Breast epithelium (tissue), 4 donors: ENCODE measurements at regions not wholly inside any gene's neighbourhood (a gene's known extent, or its start where the extent isn't known, plus 50 kb on each side); places are given as distances from the start of the nearest gene placed in this dataset.

Experiments
- DNase-seq, 2 donors: peaks; one replicate each; pipeline ENCODE4 v3.0.0-alpha.2; 2019; ENCODE audit warnings: low spot score in 2 of 2
- H3K27ac ChIP-seq, 2 donors: fragments of 200-600 bp; sonication (generic) in 1 of 2; one replicate each; pipeline ENCODE4 v1.5.1; 2016 to 2019; ENCODE audit warnings: mild to moderate bottlenecking in 1 of 2
- H3K27me3 ChIP-seq, 2 donors: fragments of 200-600 bp; sonication (generic) in 1 of 2; one replicate each; pipeline versions ENCODE4 v1.5.1 to v1.6.0; 2017 to 2019; ENCODE audit warnings: control low read depth in 1 of 2, mild to moderate bottlenecking in 1 of 2
- H3K36me3 ChIP-seq: fragments of 200-600 bp; one replicate; pipeline ENCODE4 v1.5.1; 2019
- H3K4me1 ChIP-seq, 2 donors: fragments of 200-600 bp; sonication (generic); one replicate each; pipeline ENCODE4 v1.5.1; 2016 to 2019; ENCODE audit warnings: control low read depth in 1 of 2
- H3K4me3 ChIP-seq, 3 donors: fragments of 200-600 bp; sonication (generic); 1 replicate in 2 of 3; 2 replicates in 1 of 3; pipeline ENCODE4 v1.5.1; 2016 to 2019; ENCODE audit warnings: mild to moderate bottlenecking in 3 of 3, moderate library complexity in 2 of 3
- H3K9me3 ChIP-seq, 2 donors: fragments of 200-600 bp; sonication (generic) in 1 of 2; one replicate each; pipeline ENCODE4 v1.5.1; 2016 to 2019; ENCODE audit warnings: control low read depth in 1 of 2
- CTCF ChIP-seq, 3 donors: fragments of 450-650 bp; IDR thresholded peaks; one replicate each; pipeline ENCODE4 v1.5.1; 2016 to 2017; ENCODE audit warnings: antibody characterized with exemption in 3 of 3, mild to moderate bottlenecking in 3 of 3, moderate library complexity in 3 of 3
- POLR2A ChIP-seq: fragments of 450-650 bp; IDR thresholded peaks from one replicate; pipeline ENCODE4 v1.6.1; 2016; ENCODE audit warnings: antibody characterized with exemption, mild to moderate bottlenecking, moderate library complexity
- POLR2AphosphoS5 ChIP-seq, 3 donors: sonication (generic); formaldehyde crosslinking; IDR thresholded peaks; one replicate each; pipeline ENCODE4 v1.6.1; 2017; ENCODE audit warnings: antibody characterized with exemption in 3 of 3
- intact Hi-C: fragments of 100-400 bp; cut with DNase I; formaldehyde crosslinking; loops from one replicate; pipeline ENCODE4 v1.15.1; 2023; ENCODE audit warnings: low total_unique reads

GRCh38 chr10:10532236-10532635 is 485.4 kb upstream of the CELF2 start:
- no peaks in the 10 kb centered on the region for H3K4me1 ChIP-seq
- no peak overlapping the region for H3K27ac ChIP-seq
- no peaks in the 10 kb centered on the region for H3K27me3 ChIP-seq
- TF ChIP-seq CTCF (IDR thresholded peaks at IDR 0.05) (no peak), POLR2AphosphoS5 (IDR thresholded peaks at IDR 0.05) (no peak), POLR2A (no peak)
- intact Hi-C loops, result no loop called here
- no peaks in the 10 kb centered on the region for H3K9me3 ChIP-seq
- H3K36me3 ChIP-seq, result no peaks in the 10 kb centered on the region
- no peak for DNase-seq
- H3K4me3 ChIP-seq, result no peak overlapping the region

GRCh38 chr10:10532826-10533225 is 484.8 kb upstream of the CELF2 start:
- Histone ChIP-seq H3K36me3 (no peaks in the 10 kb centered on the region), H3K27me3 (no peaks in the 10 kb centered on the region), H3K27ac (no peak overlapping the region), H3K4me1 (no peaks in the 10 kb centered on the region), H3K9me3 (no peaks in the 10 kb centered on the region), H3K4me3 (no peak overlapping the region)
- DNase-seq, result no peak
- intact Hi-C loops, result no loop called here
- no peak for TF ChIP-seq POLR2A
- TF ChIP-seq POLR2AphosphoS5 (IDR thresholded peaks at IDR 0.05), result no peak
- no peak for TF ChIP-seq CTCF (IDR thresholded peaks at IDR 0.05)

GRCh38 chr10:10533437-10533836 is 484.2 kb upstream of the CELF2 start:
- Histone ChIP-seq H3K4me3 (no peak overlapping the region), H3K27me3 (no peaks in the 10 kb centered on the region), H3K36me3 (no peaks in the 10 kb centered on the region), H3K9me3 (no peaks in the 10 kb centered on the region), H3K27ac (no peak overlapping the region), H3K4me1 (no peaks in the 10 kb centered on the region)
- no peak for TF ChIP-seq CTCF (IDR thresholded peaks at IDR 0.05)
- no peak for TF ChIP-seq POLR2A
- TF ChIP-seq POLR2AphosphoS5 (IDR thresholded peaks at IDR 0.05), result no peak
- DNase-seq, result no peak
- intact Hi-C loops, result no loop called here

- Histone ChIP-seq H3K27me3 (no peaks in the 10 kb centered on the region), H3K36me3 (no peaks in the 10 kb centered on the region), H3K4me3 (no peak overlapping the region), H3K4me1 (no peaks in the 10 kb centered on the region), H3K27ac (no peak overlapping the region), H3K9me3 (no peaks in the 10 kb centered on the region)
- intact Hi-C loops, result no loop called here
- no peak for TF ChIP-seq POLR2A
- no peak for TF ChIP-seq CTCF (IDR thresholded peaks at IDR 0.05)
- TF ChIP-seq POLR2AphosphoS5 (IDR thresholded peaks at IDR 0.05), result no peak
- no peak for DNase-seq
Observed at GRCh38 chr10:10538326-10538725, 479.3 kb upstream of the CELF2 start.

- no peak for TF ChIP-seq POLR2A
- TF ChIP-seq CTCF (IDR thresholded peaks at IDR 0.05), result no peak
- no peak for TF ChIP-seq POLR2AphosphoS5 (IDR thresholded peaks at IDR 0.05)
- DNase-seq, result no peak
- intact Hi-C loops, result no loop called here
- no peak overlapping the region for H3K4me3 ChIP-seq
- H3K4me1 ChIP-seq, result no peaks in the 10 kb centered on the region
- H3K9me3 ChIP-seq, result no peaks in the 10 kb centered on the region
- H3K36me3 ChIP-seq, result no peaks in the 10 kb centered on the region
- no peak overlapping the region for H3K27ac ChIP-seq
- no peaks in the 10 kb centered on the region for H3K27me3 ChIP-seq
Observed at GRCh38 chr10:10540398-10540797, 477.3 kb upstream of the CELF2 start.
